HG03469 (cell line): ENCODE measurements at regions not wholly inside any gene's neighbourhood (a gene's known extent, or its start where the extent isn't known, plus 50 kb on each side); places are given as distances from the start of the nearest gene placed in this dataset.

Experiments
- ATAC-seq: cut with Tn5 transposase; IDR thresholded peaks from one replicate; pipeline ENCODE4 v1.9.1; 2021; ENCODE audit warnings: mild to moderate bottlenecking, moderate library complexity, moderate number of reproducible peaks; ENCODE audit not compliant: unreplicated experiment

DNA sequence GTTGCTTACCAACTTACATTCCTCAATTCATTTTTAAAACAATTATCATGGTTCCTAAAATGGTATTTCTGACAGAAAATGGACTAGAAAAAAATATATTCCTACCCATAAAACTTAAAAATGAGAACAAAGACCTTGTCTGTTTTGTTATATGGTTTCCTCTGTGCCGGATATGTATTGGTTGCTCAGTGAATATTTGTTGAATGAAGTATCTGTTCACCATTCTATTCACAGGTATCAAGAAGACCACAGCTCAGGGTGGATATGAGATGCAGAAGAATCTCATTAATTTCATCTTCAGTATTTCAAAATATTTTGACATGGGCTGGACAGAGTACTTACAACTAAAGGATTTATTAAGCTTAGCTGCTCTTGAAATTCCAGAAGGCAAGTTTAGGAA, 58.1 kb downstream of the TUSC7 start:
- no peak for ATAC-seq

DNA sequence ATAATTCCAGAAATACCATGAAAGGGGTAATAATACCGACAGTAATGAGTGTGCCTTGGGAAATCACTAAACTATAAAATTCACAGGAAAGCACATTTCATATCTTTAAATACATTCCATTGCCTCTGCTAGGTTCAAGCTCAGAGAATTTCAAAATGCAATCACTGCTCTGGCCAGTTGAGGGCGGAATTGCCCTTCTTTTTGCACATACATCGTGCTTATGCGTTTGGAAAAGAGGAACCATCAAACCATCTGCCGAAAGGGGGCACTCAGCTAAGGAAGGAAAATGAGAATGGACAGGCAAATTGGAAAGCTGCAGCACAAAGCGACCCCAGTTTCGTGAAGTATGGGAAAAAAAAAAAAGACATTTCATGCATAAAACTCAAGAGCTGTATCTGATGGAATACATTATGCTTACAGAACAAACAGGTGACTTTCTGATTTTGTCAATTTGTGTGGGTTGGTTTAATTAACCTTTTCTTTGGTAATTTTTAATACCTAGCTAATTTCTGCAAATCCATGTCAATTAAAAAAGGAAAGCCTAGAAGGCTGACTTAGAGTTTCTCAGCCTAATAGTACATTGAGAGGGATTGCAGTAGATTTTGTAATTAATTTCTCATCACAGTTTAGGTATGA, 61.4 kb downstream of the TUSC7 start:
- ATAC-seq, result peak; percentile 99

DNA sequence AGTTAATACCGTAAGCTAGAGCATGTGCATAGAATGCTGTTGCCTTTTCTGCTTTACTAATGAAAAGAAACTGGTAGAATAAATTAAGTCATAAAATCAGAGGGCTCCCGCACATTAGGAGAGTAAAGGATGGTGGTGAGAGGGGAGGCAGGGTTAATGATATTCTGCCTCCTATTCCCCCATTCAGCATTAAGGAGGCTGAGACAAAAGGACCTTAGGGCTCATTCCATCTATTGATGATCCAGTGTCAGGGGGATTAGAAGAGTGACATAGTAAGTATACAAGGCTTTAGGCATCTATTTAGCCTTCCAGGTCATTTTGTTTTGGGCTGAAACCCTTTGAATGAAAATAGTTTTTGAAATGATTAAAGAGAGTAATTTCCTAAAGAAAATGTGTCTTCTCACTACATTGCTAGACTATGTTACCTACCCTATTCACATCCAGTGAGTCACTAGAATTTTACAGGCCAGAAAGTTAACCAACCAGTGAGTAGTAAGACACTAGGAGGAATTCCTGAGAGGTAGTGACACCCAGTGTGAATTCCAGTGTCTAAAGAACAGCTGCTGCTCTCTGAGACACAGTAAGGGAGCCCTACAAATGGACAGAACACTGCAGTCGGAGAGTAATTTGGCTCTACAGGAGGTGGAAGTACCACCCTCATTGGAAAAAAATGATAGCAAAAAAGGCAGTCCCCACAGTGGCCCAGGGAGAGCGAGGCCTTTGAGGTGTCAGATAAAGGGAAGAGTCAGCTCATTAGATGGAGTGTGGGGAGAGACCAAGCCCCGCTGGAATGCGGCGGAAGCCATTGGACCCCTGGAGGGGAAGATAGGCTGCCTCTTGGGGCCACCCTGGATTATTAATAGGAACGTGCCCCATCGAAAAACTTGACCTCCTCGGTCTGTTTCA, 67.6 kb downstream of the TUSC7 start:
- ATAC-seq, result no peak

DNA sequence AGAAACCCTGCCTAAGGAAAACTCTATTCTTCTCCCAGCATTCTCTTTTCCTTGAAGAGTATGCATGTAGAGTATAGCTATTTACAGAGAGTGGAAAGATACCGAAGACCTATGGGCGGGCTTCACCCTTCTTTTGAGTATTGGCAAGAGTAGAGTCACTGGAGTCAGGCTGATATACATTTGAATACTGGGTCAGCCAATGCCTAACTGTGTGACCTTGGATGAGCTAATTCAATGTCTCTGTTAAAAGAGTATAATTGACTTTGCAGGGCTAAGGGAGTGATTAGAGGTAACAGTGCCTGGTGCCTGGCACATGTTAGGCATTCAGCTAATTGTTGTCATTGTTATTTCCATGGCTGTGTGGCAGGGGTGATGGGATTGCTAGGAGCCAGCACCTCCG, 75.6 kb downstream of the TUSC7 start:
- no peak for ATAC-seq

DNA sequence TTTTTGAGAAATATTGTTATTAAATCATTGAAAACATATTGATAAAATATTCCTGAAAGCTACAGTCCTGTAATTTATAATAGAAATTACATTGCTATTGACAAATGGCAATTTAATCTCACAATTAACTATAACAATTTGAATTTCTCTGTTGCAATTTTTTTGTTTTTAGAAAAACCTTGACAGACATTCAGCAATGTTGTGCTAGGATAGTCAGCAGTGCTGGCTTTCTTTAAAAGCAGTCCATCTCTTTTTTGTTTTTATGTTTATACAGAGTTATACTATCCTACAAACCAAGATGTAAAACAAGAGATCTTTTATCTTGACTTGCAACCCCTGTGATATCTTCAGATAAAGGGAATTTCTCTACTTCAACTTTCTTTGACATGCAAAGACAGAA, 93.1 kb downstream of the TUSC7 start:
- ATAC-seq, result no peak

DNA sequence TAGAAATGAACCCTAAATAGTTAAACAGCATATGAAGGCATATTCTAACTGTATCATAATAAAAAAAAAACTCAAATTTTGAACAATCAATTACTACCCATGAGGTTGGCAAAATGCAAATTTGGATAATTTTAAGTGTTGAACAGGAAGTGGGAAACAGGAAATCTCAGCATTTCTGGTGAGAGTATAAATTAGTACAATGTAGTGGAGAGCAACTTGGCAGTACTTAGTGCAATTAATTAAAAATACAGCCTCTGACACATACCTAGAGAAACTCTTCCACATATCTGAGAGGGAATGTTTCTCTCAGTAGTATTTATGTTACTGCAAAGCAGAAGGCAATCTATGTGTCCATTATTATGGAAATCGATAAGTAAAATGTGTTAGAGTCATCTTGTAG, 96.8 kb downstream of the TUSC7 start:
- ATAC-seq, result no peak

DNA sequence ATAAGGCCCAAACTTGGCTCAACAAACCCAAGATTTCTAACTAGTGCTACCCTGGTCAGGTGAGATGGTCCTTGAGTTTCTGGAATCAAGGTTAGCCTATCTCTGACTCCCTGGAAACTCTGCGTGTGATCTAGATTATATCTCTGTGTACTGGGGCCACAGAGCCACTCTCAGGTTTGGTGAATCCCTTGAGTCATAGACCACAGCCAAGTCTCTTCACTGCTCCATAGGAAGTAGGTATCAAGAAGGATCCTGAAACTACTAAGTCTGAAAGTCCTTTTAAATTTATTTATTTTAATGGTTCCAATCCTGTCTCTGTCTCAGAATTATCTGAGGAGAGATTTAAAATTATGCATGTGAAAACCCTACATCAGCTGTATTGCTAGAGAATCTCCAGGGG, 99.1 kb downstream of the TUSC7 start:
- ATAC-seq, result no peak

DNA sequence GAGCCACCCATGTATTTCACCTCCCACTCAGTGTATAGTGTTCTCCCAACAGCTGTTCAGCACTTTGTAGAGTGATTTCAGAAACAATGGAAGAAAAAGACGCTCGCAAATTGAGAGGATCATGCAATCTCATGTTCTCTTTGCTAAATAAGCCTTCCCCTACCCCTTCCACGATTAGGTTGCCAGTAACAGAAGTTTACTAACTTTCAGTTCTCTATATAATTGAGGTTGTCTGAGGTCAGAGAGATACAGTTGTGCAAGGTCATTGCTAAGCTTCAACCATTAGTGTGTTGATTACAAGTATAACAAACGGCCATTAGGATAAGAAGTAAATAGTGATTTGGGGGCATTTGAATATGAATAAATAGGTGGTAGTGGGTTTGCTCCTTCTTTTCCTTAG, 99.6 kb downstream of the TUSC7 start:
- ATAC-seq, result no peak

DNA sequence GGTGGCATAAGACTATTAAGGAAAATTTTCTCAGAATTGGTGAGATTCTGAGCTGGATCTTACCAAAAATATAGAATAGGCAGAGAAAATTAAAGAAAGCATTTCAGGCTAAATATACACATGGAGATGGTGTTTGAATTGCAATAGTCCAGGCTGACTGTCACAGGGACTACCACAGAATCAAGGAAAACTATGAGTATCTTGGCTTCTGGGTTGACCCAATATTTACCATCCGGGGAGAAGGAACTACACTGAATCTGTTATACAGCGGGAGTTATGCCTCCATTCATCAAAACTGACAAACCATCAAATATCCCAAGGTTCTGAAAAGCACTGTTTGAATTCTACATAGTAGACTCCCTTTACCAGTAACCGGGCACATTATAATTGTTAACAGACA, 102.2 kb downstream of the TUSC7 start:
- no peak for ATAC-seq

DNA sequence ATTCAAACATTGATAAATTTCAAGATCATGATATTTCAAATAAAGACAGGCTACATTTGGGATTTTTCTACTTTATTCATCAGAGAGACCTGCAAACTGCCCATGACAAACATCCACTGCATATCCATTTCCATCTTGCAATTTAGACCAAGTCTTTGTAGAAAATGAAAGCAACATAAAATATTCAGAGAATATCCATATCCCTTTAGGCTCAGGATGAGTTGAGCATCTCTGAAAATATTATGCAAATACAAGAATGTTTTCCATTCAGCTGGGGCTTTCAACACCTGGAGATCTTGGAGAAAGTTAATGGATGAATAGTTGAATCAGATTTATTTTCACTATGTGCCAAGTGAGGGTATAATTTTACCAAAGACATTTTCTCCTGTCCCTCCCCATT, 103.4 kb downstream of the TUSC7 start:
- no peak for ATAC-seq

DNA sequence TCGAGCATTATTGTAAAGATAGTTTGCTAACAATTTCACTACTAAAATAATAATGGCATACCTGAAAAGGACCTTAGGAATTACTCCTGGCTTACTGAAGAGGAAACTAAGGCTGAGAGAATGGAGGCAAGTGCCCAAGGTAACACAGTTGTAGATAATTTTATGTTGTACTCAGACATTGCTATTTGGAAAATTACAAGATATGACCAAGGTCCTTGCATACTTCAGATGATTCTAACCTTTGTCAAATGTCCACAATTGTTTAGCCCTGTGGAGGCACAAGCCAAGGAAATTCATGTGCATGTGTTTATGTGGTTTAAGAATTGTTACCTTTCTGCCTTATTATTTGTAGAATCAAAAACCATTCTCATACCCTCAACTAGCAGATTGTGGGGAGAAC, 105.7 kb downstream of the TUSC7 start:
- no peak for ATAC-seq

DNA sequence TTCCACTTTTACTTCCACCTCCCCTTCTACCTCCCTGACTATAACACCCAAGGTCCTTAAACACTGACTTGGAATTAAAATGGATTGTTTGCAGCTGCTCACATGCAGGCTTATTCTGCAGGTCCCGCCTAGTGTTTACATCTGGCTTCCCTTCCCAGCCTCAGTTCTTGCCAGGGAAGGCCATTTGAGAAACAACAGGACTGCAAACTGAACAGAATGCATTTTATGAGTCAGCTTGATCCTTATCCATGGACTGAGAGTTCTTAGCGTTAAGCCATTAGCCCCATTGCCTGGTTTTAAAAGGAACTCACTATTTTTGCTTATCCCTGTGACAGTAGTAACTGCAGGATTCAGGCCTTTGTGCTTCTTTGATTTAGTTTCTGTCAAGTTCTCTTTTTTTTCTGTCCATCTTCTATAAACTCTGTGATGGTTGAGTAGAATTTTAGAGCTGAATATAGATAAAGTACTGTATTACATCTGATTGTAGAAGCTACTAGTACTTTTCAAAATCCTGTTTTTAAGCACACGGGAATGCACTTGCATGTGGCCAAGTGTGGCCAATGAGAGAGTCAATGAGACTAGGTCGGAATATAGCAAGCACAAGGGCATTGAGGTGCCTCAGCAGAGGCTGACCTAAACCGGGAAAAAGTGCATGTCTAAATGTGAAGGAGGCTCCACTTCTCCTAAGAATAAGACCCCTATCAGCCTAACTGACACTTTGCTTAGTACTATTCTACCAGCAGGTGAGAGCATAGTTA, 106.4 kb downstream of the TUSC7 start:
- ATAC-seq, result no peak

DNA sequence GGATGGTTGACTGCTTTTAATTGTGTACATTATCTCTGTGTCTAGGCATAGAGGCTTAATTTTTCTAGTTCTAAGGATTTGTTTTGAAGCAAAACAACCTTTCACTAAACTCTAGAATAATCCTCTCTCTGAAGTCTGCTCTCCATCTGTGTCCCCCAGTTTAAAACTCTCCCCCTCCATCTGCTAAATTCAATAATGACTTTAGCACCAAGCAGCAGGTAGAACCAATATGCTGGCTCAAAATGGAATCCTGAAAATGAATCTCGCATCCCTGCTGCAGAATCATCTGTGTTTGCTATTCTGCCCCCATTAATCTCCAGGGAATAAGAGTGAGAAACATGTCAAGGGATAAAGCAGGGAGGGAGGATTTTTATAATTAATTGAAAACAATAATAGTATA, 111.8 kb downstream of the TUSC7 start:
- no peak for ATAC-seq

DNA sequence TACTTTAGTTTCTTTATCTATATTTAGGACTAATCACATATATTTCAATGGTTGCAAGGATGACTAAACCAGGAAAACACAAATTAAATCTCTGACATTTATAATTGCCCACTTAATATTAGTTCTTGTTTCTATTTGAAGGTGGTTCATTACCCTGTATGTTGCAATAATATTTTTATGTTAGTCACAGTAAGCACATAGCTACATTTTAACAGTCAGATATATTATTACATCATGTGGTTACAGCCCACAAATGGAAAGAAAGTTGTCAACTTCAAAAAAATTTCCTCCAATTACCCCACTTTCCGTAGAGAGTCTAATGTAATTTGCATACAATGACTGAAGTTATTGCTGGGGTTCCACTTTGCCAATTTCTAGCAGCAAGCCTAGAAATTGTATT, 114.6 kb downstream of the TUSC7 start:
- no peak for ATAC-seq

DNA sequence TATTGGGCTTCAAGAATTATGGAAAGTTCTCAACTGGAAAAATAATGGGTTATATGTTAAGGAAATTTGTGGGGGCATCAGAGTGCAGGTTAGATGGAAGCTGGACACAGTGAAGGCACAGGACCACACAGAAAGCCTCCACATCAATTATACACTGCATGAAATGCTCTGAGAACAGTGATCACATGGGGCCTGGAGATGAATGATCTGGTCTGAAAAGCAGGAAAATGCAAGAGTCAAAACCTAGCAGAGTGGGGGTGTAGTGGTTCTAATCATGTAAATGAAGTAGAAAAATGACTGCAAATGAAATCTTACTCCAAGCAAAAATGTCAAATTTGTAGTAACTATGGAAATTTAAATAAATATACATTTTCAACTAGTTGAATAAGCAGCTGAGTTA, 123.6 kb downstream of the TUSC7 start:
- no peak for ATAC-seq

DNA sequence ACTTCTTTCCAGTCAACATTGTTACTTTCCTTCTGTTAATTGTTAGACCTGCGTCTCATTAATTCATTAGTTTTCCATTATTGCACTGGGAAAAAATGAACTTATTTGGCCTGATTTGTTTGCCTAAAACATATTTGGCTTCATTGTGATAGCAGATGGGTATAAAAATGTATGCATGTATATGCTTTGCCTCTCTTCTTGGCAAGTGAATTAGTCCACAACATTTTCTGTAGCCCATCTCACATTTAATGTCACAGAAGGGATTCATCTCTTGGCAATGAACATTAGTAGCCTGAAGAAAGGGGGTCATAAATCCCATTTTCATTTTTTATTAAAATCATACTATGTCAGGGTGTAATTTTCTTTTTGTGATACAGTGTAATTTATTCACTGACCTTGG, 125.2 kb downstream of the TUSC7 start:
- no peak for ATAC-seq

DNA sequence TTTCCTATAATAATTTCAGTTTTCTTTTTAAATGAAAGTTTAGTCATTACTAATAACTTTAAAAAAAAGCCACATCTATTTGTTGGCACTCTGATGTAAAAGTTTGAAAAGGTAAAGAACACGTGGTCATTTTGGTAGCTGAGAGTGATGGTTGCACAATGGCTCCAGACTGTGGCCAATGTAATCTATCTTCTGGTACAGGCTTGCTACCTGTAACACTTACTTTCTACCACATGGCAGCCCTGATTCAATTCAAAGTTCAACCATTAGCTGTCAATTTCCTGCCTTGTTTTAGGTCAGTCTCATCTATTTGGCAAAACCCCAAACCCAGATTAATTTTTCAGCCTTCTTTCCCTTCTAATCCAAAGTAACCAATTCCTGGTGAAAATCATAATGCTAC, 126.1 kb downstream of the TUSC7 start:
- no peak for ATAC-seq

DNA sequence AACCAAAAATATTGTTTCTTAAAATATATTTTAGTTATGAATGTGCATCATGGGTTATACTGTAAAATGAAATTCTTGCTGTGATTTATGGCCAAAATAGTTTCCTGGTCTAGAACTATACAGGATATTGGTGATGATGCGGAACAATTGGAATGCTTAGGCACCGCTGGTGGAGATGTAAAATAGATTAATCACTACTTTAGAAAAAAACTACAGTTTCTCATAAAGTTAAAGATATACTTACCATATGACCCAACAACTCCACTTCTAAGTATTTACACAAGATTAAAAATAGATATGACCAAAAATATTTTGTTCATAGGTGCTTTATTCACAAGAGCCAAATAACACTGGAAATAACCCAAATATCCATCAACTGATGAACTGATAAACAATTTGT, 126.7 kb downstream of the TUSC7 start:
- no peak for ATAC-seq

DNA sequence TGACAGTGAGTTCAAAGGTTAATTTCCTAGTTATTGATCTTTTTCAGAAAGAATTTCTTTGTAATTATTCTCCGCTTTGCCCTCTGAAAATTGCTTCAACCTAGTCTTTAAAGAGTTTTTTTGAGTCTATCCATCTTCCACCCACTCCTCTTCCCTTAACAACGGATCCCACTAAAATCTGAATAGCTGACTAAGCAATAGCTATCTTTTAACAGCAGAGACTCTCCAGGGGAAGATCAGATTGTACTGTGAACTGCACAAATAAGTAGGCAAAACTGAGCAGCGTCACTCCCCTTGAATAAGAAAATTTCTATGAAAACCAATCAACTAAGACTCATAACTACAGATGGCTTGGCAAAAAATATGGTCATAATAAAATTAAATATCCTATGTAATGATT, 127.9 kb downstream of the TUSC7 start:
- ATAC-seq, result no peak

DNA sequence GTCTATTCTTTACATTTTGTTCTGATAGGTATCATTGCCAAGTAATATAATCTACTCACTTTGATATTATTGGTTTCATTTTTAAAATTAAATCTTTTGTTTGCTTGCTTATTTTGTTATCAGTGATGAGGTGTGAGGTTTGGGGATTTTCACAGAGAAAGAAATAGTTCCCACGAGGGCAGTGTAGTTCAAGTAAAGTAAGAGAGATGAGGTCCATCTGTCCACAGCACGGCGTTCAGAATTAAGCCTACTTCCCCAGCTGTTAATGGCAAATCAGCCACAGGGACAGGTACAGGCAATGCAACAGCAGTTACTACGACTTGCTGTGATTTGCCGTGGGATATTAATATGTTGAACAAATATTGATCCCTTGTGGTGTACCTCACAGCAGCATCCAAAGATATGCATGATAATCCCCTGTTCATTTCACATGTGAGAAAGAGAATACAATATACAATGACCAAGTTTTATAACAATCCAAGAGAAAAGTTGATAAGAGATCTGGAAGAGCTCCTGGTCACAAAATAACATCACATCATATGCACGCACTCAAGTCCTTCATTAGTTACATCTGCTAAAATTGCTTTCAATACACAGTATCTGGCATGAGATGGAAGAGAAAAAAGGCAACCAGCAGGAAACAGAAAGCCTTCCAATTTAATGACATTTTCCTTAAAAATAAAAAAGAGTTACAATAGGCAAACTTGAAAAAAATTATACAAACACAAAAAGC, 131.6 kb downstream of the TUSC7 start:
- ATAC-seq, result no peak

DNA sequence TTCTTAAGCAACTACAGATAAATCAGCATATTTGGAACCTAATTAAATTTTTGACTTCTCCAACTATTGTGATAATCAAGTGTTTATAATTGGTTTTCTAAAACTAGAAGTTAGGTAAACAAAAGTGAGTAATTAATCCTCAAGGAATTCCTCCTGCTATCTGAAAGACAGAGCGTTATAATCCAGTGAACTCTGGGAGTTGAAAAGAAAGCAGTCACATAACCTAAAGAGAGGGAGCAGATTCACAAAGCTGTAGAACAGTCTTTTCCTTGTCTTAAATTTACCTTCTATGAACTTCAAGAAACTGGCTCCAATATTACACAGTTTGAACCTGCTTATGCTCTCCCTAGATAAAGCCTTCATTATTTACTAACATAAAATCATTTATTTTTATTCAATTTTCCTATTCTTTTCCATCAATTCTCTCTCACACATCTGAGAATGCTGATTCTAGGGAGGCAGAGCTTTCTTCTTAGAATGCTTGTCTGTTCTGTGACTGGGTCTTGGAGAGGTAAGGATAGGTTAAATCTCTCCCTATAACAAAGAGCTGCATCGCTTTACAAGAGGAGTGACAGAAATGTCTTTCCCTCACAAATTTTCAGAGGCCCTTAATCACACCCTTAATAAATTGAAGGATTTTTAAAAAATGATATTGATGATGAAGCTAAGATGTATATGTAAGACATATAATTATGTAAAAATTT, 132.8 kb downstream of the TUSC7 start:
- no peak for ATAC-seq
